Fibroblast of villous mesenchyme (primary cell): ENCODE measurements at regions not wholly inside any gene's neighbourhood (a gene's known extent, or its start where the extent isn't known, plus 50 kb on each side); places are given as distances from the start of the nearest gene placed in this dataset.

ENCODE experiments used
- DNase-seq: peaks from one replicate; pipeline ENCODE4 v3.0.0-alpha.2; 2010; ENCODE audit warnings: low read depth
- H3K4me3 ChIP-seq: 2 replicates; pipeline ENCODE4 v1.5.1; 2011; ENCODE audit warnings: low read depth, mild to moderate bottlenecking, low read length
- TF ChIP-seq, protein P1 (sequence below): IDR thresholded peaks from 2 replicates; pipeline ENCODE4 v1.5.1; 2012; ENCODE audit warnings: low read depth, mild to moderate bottlenecking, low read length; ENCODE audit not compliant: insufficient read depth

DNA sequence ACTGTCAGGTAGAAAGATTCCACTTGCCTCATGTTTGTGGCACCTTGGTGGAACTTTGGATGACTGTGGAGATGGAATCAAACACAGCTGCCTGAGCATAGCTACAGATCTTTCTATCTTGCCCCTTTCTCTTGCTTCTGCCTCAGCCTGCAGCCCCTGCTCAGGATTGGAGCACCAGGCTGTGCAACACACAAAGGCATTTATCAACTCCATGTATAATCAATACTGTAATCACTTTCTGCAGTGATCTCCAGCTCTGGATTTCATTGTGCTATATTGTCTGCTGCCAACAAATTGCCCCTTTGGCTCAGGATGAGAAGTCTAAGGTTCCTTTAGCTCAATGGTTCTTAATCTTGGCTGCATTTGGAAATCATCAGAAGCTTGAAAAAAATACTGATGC is 86.3 kb upstream of the PRPS1 start:
- no peak overlapping the region for H3K4me3 ChIP-seq
- TF ChIP-seq, protein P1, sequence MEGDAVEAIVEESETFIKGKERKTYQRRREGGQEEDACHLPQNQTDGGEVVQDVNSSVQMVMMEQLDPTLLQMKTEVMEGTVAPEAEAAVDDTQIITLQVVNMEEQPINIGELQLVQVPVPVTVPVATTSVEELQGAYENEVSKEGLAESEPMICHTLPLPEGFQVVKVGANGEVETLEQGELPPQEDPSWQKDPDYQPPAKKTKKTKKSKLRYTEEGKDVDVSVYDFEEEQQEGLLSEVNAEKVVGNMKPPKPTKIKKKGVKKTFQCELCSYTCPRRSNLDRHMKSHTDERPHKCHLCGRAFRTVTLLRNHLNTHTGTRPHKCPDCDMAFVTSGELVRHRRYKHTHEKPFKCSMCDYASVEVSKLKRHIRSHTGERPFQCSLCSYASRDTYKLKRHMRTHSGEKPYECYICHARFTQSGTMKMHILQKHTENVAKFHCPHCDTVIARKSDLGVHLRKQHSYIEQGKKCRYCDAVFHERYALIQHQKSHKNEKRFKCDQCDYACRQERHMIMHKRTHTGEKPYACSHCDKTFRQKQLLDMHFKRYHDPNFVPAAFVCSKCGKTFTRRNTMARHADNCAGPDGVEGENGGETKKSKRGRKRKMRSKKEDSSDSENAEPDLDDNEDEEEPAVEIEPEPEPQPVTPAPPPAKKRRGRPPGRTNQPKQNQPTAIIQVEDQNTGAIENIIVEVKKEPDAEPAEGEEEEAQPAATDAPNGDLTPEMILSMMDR: no peak
- DNase-seq: no peak

DNA sequence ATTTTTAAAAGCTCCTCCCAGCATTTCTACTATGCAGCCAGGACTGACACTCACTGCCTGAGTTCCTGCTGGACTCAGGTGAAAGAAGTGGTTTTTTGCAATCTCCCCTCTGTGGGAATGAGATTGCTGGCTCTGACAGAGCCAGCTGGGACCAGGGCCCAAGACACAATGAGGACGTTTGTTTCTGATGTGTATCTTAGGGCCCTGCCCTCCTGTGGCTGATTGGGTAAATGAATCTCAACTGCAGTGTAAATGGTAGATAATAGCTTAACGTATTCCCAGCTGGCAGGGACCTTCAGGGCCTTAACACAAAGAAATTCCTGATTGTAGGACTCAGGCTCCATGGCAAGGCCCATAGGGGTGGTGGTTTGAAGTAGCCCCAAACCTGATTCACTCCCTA is 85.8 kb upstream of the PRPS1 start:
- TF ChIP-seq, protein P1: peak; percentile 24
- no peak for DNase-seq
- no peak overlapping the region for H3K4me3 ChIP-seq

DNA sequence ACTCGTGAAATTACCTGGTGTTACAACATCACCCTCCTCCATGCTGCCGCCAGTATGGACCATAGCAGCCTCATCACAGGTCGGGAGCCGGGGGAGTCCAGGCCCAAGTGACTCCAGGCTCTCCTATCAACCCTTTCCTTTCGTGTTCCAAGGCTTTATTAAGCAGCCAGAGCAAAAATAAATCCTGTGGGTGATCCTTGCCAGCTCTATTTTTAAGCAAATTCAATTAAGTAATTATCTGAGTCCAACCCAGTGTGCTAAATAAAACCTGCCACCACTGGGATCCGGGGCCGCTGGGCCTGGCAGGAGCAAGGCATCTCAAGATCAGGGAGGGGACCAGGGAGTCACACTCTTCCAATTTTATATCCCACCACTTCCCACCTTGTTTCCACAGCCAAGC is 80.7 kb upstream of the PRPS1 start:
- TF ChIP-seq, protein P1: no peak
- H3K4me3 ChIP-seq: no peak overlapping the region
- DNase-seq: no peak

DNA sequence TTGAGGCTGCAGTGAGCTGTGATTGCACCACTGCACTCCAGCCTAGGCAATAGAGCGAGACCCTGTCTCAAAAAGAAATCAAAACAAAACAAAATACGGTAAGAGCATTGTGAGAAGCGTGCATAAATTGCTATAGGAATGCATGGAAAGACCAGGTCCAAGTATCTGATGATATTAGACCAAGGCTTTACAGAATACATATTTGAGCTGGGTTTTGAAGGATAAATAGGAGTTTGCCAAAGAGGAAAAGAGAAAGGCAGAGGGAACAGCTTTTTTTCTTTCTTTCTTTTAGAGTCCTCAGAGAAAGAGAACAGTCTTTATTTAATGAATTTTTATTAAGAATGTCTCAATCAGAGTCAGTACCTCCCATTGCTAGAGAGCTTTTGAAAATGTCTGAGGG is 79.5 kb upstream of the PRPS1 start:
- H3K4me3 ChIP-seq: no peak overlapping the region
- no peak for DNase-seq
- TF ChIP-seq, protein P1: no peak

DNA sequence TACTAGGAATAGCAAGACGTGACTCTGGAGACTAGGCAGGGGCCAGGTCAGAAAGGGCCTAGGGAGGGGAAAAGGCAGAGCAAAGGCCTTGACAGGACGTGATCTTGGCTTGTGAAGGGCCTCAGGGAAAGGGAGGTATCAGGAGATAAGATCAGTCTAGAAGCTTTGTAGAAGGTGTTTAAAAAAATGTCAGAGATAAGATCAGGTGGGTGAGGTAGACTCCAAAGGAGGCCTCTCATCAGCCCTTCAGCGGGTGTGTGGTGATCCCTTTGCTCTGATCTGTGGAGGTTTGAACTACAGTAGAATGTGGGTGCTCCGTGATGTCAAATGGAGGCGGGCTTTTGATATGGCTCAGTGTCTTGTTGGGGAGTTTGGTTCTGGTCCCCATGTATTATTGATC is 78.8 kb upstream of the PRPS1 start:
- TF ChIP-seq, protein P1: no peak
- no peak overlapping the region for H3K4me3 ChIP-seq
- DNase-seq: no peak

DNA sequence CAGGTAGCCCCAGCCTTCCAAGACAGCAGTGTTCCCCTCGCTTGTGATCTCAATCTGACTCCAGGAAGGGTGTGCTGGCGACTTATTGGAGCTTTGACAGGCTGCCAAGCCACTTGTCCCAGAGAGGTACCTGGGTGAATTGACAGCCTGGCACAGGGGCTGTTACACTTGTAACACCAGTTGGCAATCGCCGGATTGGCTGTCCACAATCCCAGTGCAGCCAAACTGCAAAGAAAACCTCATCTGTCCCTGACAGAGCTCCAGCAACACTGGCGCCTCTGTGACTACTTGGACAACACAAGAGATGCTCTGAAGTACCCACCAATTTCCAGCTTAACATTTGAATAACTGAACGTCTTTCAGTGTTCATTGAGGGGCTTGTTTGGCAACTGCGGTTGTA is 76.8 kb upstream of the PRPS1 start:
- TF ChIP-seq, protein P1: no peak
- no peak overlapping the region for H3K4me3 ChIP-seq
- no peak for DNase-seq

DNA sequence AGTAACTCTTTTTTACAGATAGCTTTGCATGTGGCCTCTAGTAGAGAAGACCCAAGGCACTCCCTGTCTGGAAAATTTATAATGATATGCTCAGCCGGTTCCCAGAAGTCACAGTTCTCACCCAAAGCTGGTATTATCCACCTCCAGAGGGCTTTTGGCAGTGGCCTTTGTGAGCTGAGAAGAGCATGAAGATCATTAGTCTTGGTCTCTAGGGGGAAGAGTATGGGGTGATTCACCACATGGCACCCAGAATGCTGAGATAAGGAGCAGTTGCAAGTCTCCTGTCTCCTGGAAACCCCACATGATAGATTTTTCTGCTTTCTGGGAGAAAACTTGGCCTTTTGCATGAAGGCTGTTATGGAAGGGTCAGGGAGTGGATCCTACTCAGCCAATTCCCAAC is 75.4 kb upstream of the PRPS1 start:
- TF ChIP-seq, protein P1: no peak
- H3K4me3 ChIP-seq: no peak overlapping the region
- DNase-seq: no peak
